GM12878 (cell line): ENCODE measurements at regions not wholly inside any gene's neighbourhood (a gene's known extent, or its start where the extent isn't known, plus 50 kb on each side); places are given as distances from the start of the nearest gene placed in this dataset.

Source experiments
- ATAC-seq: fragments of 200-7000 bp; cut with Tn5 transposase; 3 replicates; pipeline ENCODE4 v1.9.1; 2020; ENCODE audit warnings: mild to moderate bottlenecking, moderate library complexity
- BruUV-seq: library from RNA; stranded (reverse); fragments of 400-500 nt; replicated peaks from 2 replicates; lab custom pipeline; 2021; lab: Mats Ljungman, UMichigan
- CTCF ChIA-PET: fragments of 300-600 bp; sonication (Branson Sonifier 250); formaldehyde crosslinking; extraction: SDS; loops from one replicate; lab custom pipeline; 2021; ENCODE audit warnings: inconsistent platforms; lab: Yijun Ruan, JAX
- POLR2A ChIA-PET: fragments of 350-600 bp; formaldehyde crosslinking; extraction: SDS; loops from one replicate; lab custom pipeline; 2021; ENCODE audit warnings: inconsistent platforms; lab: Charles Lee
- RAD21 ChIA-PET: fragments of 300-600 bp; sonication (Branson Sonifier 250); formaldehyde crosslinking; loops from one replicate; lab custom pipeline; 2023; ENCODE audit warnings: antibody characterized with exemption; ENCODE audit not compliant: unreplicated experiment; lab: Charles Lee
- SMC1A ChIA-PET: fragments of 300-600 bp; sonication (Branson Sonifier 250); formaldehyde crosslinking; loops from one replicate; lab custom pipeline; 2023; ENCODE audit not compliant: unreplicated experiment, uncharacterized antibody; lab: Charles Lee
- DNase-seq: peaks from one replicate; pipeline ENCODE4 v3.0.0-alpha.2; 2011; ENCODE audit warnings: low read depth, low spot score
- FAIRE-seq: peaks from 3 replicates; lab custom pipeline; 2011; peaks lifted over from hg19 to GRCh38; lab: Jason Lieb, UNC
- H2AFZ ChIP-seq: 2 replicates; pipeline ENCODE4 v1.6.0; 2011; ENCODE audit warnings: low read depth, low read length, control low read depth; ENCODE audit not compliant: control insufficient read depth
- H3K27ac ChIP-seq: 2 replicates; pipeline ENCODE4 v1.5.1; 2011; ENCODE audit warnings: control low read depth; ENCODE audit not compliant: control insufficient read depth, insufficient read depth
- H3K27me3 ChIP-seq, 2 experiments: replicated peaks in 1 of 2; 2 replicates each; pipeline versions ENCODE4 v1.6.0 to v1.6.1; 2011; ENCODE audit warnings: low read length in 1 of 2; ENCODE audit not compliant: control insufficient read depth in 2 of 2, insufficient read depth in 2 of 2
- H3K36me3 ChIP-seq, 2 experiments: 2 replicates each; pipeline ENCODE4 v1.5.1; 2011; ENCODE audit warnings: low read length in 1 of 2; ENCODE audit not compliant: control insufficient read depth in 2 of 2, insufficient read depth in 2 of 2
- H3K4me1 ChIP-seq: 2 replicates; pipeline ENCODE4 v1.6.1; 2011; ENCODE audit warnings: mild to moderate bottlenecking, low read length, moderate library complexity, mixed read lengths; ENCODE audit not compliant: control insufficient read depth, insufficient read depth
- H3K4me2 ChIP-seq: 2 replicates; pipeline ENCODE4 v1.6.0; 2011; ENCODE audit warnings: control low read depth; ENCODE audit not compliant: control insufficient read depth, insufficient read depth
- H3K4me3 ChIP-seq: fragments of 200-600 bp; sonication (generic); 2 replicates; pipeline ENCODE4 v1.5.1; 2016
- H3K79me2 ChIP-seq: 2 replicates; pipeline ENCODE4 v1.6.0; 2011; ENCODE audit warnings: low read length; ENCODE audit not compliant: control insufficient read depth, insufficient read depth
- H3K9ac ChIP-seq: 2 replicates; pipeline ENCODE4 v1.8.0; 2011; ENCODE audit warnings: low read length, control low read depth, mixed read lengths; ENCODE audit not compliant: control insufficient read depth, insufficient read depth
- H3K9me3 ChIP-seq: replicated peaks from 3 replicates; pipeline ENCODE4 v1.5.1; 2011; ENCODE audit warnings: mild to moderate bottlenecking, low read length; ENCODE audit not compliant: control insufficient read depth, insufficient read depth
- H4K20me1 ChIP-seq: 2 replicates; pipeline ENCODE4 v1.6.0; 2011; ENCODE audit not compliant: control insufficient read depth, insufficient read depth
- BCL11A ChIP-seq: IDR thresholded peaks from 2 replicates; pipeline ENCODE4 v1.6.1; 2011; ENCODE audit warnings: low read depth, low read length
- CTCF ChIP-seq, 3 experiments: IDR thresholded peaks in 2 of 3; conservative IDR thresholded peaks in 1 of 3; 2 replicates each; pipeline ENCODE4 v1.5.1; 2011; ENCODE audit warnings: low read depth in 3 of 3, low read length in 3 of 3, mild to moderate bottlenecking in 3 of 3, control low read depth in 2 of 3, moderate library complexity in 2 of 3, inconsistent platforms in 1 of 3, mixed read lengths in 1 of 3; ENCODE audit not compliant: control insufficient read depth in 2 of 3, insufficient read depth in 1 of 3; ENCODE audit errors: extremely low read depth in 1 of 3
- DPF2 ChIP-seq: fragments of 450-650 bp; IDR thresholded peaks from 2 replicates; pipeline ENCODE4 v1.6.1; 2017; ENCODE audit warnings: mild to moderate bottlenecking
- ELK1 ChIP-seq: IDR thresholded peaks from 2 replicates; pipeline ENCODE4 v1.6.1; 2012; ENCODE audit warnings: low read depth, low read length, improper control_type of control experiment
- IKZF2 ChIP-seq, 2 experiments: fragments of 450-650 bp; IDR thresholded peaks; 2 replicates each; pipeline ENCODE4 v1.6.1; 2017; ENCODE audit warnings: mild to moderate bottlenecking in 2 of 2, moderate library complexity in 2 of 2
- NKRF ChIP-seq: fragments of 450-650 bp; conservative IDR thresholded peaks from 2 replicates; pipeline ENCODE4 v1.6.1; 2017; ENCODE audit warnings: mild to moderate bottlenecking, moderate library complexity
- NR2C1 ChIP-seq: fragments of 450-650 bp; IDR thresholded peaks from 2 replicates; pipeline ENCODE4 v1.6.1; 2017; ENCODE audit warnings: antibody characterized with exemption, mild to moderate bottlenecking, moderate library complexity
- POLR2AphosphoS5 ChIP-seq: IDR thresholded peaks from 2 replicates; pipeline ENCODE4 v1.6.1; 2011; ENCODE audit warnings: mild to moderate bottlenecking, low read length, inconsistent platforms
- RELA ChIP-seq: fragments of 450-650 bp; IDR thresholded peaks from 2 replicates; pipeline ENCODE4 v1.8.0; 2014; ENCODE audit warnings: borderline replicate concordance; ENCODE audit not compliant: partially characterized antibody
- YBX1 ChIP-seq: fragments of 450-650 bp; IDR thresholded peaks from 2 replicates; pipeline ENCODE4 v1.6.1; 2016; ENCODE audit warnings: antibody characterized with exemption
- WGBS: methylation state at CpG from one replicate; pipeline ENCODE4 v1.1.6; 2016; ENCODE audit warnings: low lambda C conversion rate; ENCODE audit not compliant: insufficient replicate concordance, insufficient coverage; ENCODE audit errors: missing lambda C conversion rate; 5-methylcytosine and 5-hydroxymethylcytosine counted together
- in situ Hi-C: fragments of 300-500 bp; cut with MboI; formaldehyde crosslinking; loops from 9 replicates; pipeline ENCODE4 v1.14.3; 2018; ENCODE audit warnings: mixed read lengths
- intact Hi-C: fragments of 100-400 bp; cut with micrococcal nuclease; formaldehyde crosslinking; loops from one replicate; pipeline ENCODE4 v1.14.2; 2022; ENCODE audit not compliant: unreplicated experiment
- TF ChIP-seq, protein P1 (sequence below): IDR thresholded peaks from 2 replicates; pipeline ENCODE4 v1.6.1; 2012; ENCODE audit warnings: low read length, inconsistent platforms
- TF ChIP-seq, protein P2 (sequence below): IDR thresholded peaks from 2 replicates; pipeline ENCODE4 v1.6.1; 2011; ENCODE audit warnings: borderline replicate concordance, low read depth, mild to moderate bottlenecking, moderate library complexity, low read length; ENCODE audit not compliant: insufficient read depth, poor library complexity, severe bottlenecking
- TF ChIP-seq, protein P3 (sequence below): fragments of 450-650 bp; IDR thresholded peaks from 2 replicates; pipeline ENCODE4 v1.6.1; 2016; ENCODE audit warnings: mild to moderate bottlenecking
- TF ChIP-seq, protein P4 (sequence below): IDR thresholded peaks from 2 replicates; pipeline ENCODE4 v1.6.1; 2012; ENCODE audit warnings: low read depth, low read length, improper control_type of control experiment

GRCh38 chr4:14157262-14157661 lies 529.7 kb upstream of the BOD1L1 start:
- Histone ChIP-seq H3K27me3 (no peaks in the 10 kb centered on the region), H3K79me2 (no peaks in the 10 kb centered on the region), H3K27ac (no peak overlapping the region), H3K4me1 (peaks cover 21% of the 10 kb centered on the region), H2AFZ (no peak overlapping the region), H4K20me1 (no peaks in the 10 kb centered on the region), H3K9me3 (no peaks in the 10 kb centered on the region), H3K36me3 (no peaks in the 10 kb centered on the region), H3K4me2 (peak overlapping the region; percentile 30), H3K4me3 (no peak overlapping the region), H3K9ac (no peak overlapping the region)
- in situ Hi-C loops (loop anchor here (25.0 kb wide), 1 partner anchor 855 kb away; the partner anchor contains the start of gene CPEB2), intact Hi-C loops (no loop called here)
- ChIA-PET SMC1A (interaction anchor here (0.6 to 4.3 kb wide), 19 partner anchors 8 to 371 kb away, joined by 3 to 28 read pairs (median 6); no protein-coding TSS in a partner anchor), RAD21 (interaction anchor here (0.8 to 6.6 kb wide), 6 partner anchors 10 to 37 kb away, joined by 3 to 81 read pairs (median 4); no protein-coding TSS in a partner anchor), POLR2A (interaction anchor here (0.6 to 3.6 kb wide), 4 partner anchors 9 to 969 kb away, joined by 3 to 20 read pairs (median 6); no protein-coding TSS in a partner anchor), CTCF (interaction anchor here (0.8 to 2.7 kb wide), 6 partner anchors 8 to 112 kb away, joined by 3 to 9 read pairs (median 5); no protein-coding TSS in a partner anchor)
- DNase-seq (no peak), FAIRE-seq (peak; percentile 74), ATAC-seq (peak; percentile 67)
- no TSS peak for BruUV-seq
- 3% methylated on average over 2 of the region's 2 CpGs for WGBS
- no peak for TF ChIP-seq NR2C1
- no peak for TF ChIP-seq CTCF (IDR thresholded peaks at IDR 0.05 in 2 of 3, conservative IDR thresholded peaks at IDR 0.05 in 1 of 3; ENCODE audit: control insufficient read depth in 2 of 3, extremely low read depth in 1 of 3, insufficient read depth in 1 of 3, low read depth in 3 of 3, low read length in 3 of 3)
- TF ChIP-seq NKRF, result no peak
- TF ChIP-seq, protein P1, sequence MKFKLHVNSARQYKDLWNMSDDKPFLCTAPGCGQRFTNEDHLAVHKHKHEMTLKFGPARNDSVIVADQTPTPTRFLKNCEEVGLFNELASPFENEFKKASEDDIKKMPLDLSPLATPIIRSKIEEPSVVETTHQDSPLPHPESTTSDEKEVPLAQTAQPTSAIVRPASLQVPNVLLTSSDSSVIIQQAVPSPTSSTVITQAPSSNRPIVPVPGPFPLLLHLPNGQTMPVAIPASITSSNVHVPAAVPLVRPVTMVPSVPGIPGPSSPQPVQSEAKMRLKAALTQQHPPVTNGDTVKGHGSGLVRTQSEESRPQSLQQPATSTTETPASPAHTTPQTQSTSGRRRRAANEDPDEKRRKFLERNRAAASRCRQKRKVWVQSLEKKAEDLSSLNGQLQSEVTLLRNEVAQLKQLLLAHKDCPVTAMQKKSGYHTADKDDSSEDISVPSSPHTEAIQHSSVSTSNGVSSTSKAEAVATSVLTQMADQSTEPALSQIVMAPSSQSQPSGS, result peak; percentile 49; the same call in 1 of the 2 replicates
- TF ChIP-seq, protein P2, sequence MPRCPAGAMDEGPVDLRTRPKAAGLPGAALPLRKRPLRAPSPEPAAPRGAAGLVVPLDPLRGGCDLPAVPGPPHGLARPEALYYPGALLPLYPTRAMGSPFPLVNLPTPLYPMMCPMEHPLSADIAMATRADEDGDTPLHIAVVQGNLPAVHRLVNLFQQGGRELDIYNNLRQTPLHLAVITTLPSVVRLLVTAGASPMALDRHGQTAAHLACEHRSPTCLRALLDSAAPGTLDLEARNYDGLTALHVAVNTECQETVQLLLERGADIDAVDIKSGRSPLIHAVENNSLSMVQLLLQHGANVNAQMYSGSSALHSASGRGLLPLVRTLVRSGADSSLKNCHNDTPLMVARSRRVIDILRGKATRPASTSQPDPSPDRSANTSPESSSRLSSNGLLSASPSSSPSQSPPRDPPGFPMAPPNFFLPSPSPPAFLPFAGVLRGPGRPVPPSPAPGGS, result no peak
- peak in 1 of 2 experiments; percentile 38; a peak in 3 of 4 replicates for TF ChIP-seq IKZF2 (IDR thresholded peaks at IDR 0.05)
- TF ChIP-seq, protein P3, sequence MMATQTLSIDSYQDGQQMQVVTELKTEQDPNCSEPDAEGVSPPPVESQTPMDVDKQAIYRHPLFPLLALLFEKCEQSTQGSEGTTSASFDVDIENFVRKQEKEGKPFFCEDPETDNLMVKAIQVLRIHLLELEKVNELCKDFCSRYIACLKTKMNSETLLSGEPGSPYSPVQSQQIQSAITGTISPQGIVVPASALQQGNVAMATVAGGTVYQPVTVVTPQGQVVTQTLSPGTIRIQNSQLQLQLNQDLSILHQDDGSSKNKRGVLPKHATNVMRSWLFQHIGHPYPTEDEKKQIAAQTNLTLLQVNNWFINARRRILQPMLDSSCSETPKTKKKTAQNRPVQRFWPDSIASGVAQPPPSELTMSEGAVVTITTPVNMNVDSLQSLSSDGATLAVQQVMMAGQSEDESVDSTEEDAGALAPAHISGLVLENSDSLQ, result no peak
- TF ChIP-seq ELK1, result no peak
- no peak for TF ChIP-seq YBX1
- no peak for TF ChIP-seq POLR2AphosphoS5
- no peak for TF ChIP-seq BCL11A
- TF ChIP-seq, protein P4, sequence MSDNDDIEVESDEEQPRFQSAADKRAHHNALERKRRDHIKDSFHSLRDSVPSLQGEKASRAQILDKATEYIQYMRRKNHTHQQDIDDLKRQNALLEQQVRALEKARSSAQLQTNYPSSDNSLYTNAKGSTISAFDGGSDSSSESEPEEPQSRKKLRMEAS, result no peak
- TF ChIP-seq DPF2, result 0 out of 2 replicates have a peak, but pooled peaks have one; percentile 36
- no peak for TF ChIP-seq RELA
